HUES6 (cell line): ENCODE measurements at regions not wholly inside any gene's neighbourhood (a gene's known extent, or its start where the extent isn't known, plus 50 kb on each side); places are given as distances from the start of the nearest gene placed in this dataset.

ENCODE experiments used
- H3K27ac ChIP-seq: 2 replicates; pipeline ENCODE4 v1.7.0; 2013; ENCODE audit warnings: low read depth, mild to moderate bottlenecking, low read length, inconsistent platforms
- H3K27me3 ChIP-seq: 2 replicates; pipeline ENCODE4 v1.6.1; 2013; ENCODE audit warnings: low read length; ENCODE audit not compliant: control insufficient read depth, insufficient read depth
- H3K36me3 ChIP-seq: 2 replicates; pipeline ENCODE4 v1.6.1; 2013; ENCODE audit warnings: low read length; ENCODE audit not compliant: control insufficient read depth, insufficient read depth
- H3K4me1 ChIP-seq: 2 replicates; pipeline ENCODE4 v1.6.1; 2013; ENCODE audit warnings: low read length; ENCODE audit not compliant: control insufficient read depth, insufficient read depth
- H3K4me3 ChIP-seq: 2 replicates; pipeline ENCODE4 v1.5.1; 2013; ENCODE audit warnings: low read depth, low read length
- H3K9ac ChIP-seq: one replicate; pipeline ENCODE4 v1.6.1; 2013; ENCODE audit warnings: mild to moderate bottlenecking, low read length
- H3K9me3 ChIP-seq: 2 replicates; pipeline ENCODE4 v1.6.1; 2013; ENCODE audit warnings: low read depth, low read length; ENCODE audit not compliant: control insufficient read depth, insufficient read depth

GRCh38 chr10:131631619-131632018 is 269.2 kb upstream of the PPP2R2D start:
- no peak overlapping the region for H3K9ac ChIP-seq
- H3K27ac ChIP-seq = no peak overlapping the region
- H3K36me3 ChIP-seq = no peaks in the 10 kb centered on the region
- H3K4me3 ChIP-seq = no peak overlapping the region
- H3K27me3 ChIP-seq = no peaks in the 10 kb centered on the region
- no peaks in the 10 kb centered on the region for H3K4me1 ChIP-seq
- peaks cover 5% of the 10 kb centered on the region for H3K9me3 ChIP-seq

- Histone ChIP-seq H3K36me3 (no peaks in the 10 kb centered on the region), H3K4me3 (no peak overlapping the region), H3K9me3 (peaks cover 11% of the 10 kb centered on the region), H3K4me1 (no peaks in the 10 kb centered on the region), H3K27ac (no peak overlapping the region), H3K27me3 (no peaks in the 10 kb centered on the region), H3K9ac (no peak overlapping the region)
Observed at GRCh38 chr10:131635564-131636015, 265.2 kb upstream of the PPP2R2D start.

GRCh38 chr10:131636116-131636515 is 264.7 kb upstream of the PPP2R2D start:
- Histone ChIP-seq H3K36me3 (no peaks in the 10 kb centered on the region), H3K9me3 (peaks cover 11% of the 10 kb centered on the region), H3K27ac (no peak overlapping the region), H3K9ac (no peak overlapping the region), H3K4me1 (no peaks in the 10 kb centered on the region), H3K27me3 (no peaks in the 10 kb centered on the region), H3K4me3 (no peak overlapping the region)

- H3K27ac ChIP-seq = no peak overlapping the region
- H3K36me3 ChIP-seq = no peaks in the 10 kb centered on the region
- no peaks in the 10 kb centered on the region for H3K4me1 ChIP-seq
- H3K27me3 ChIP-seq = no peaks in the 10 kb centered on the region
- no peak overlapping the region for H3K4me3 ChIP-seq
- no peak overlapping the region for H3K9ac ChIP-seq
- H3K9me3 ChIP-seq = peaks cover 11% of the 10 kb centered on the region
Observed at GRCh38 chr10:131636841-131637724, 263.7 kb upstream of the PPP2R2D start.

- H3K27me3 ChIP-seq = no peaks in the 10 kb centered on the region
- peaks cover 11% of the 10 kb centered on the region for H3K9me3 ChIP-seq
- H3K36me3 ChIP-seq = no peaks in the 10 kb centered on the region
- no peak overlapping the region for H3K27ac ChIP-seq
- H3K4me1 ChIP-seq = no peaks in the 10 kb centered on the region
- no peak overlapping the region for H3K4me3 ChIP-seq
- no peak overlapping the region for H3K9ac ChIP-seq
Observed at GRCh38 chr10:131638049-131638879, 262.5 kb upstream of the PPP2R2D start.

GRCh38 chr10:131638880-131639278 is 261.9 kb upstream of the PPP2R2D start:
- H3K9ac ChIP-seq = no peak overlapping the region
- H3K4me1 ChIP-seq = no peaks in the 10 kb centered on the region
- H3K36me3 ChIP-seq = no peaks in the 10 kb centered on the region
- H3K4me3 ChIP-seq = no peak overlapping the region
- peaks cover 11% of the 10 kb centered on the region for H3K9me3 ChIP-seq
- H3K27me3 ChIP-seq = no peaks in the 10 kb centered on the region
- no peak overlapping the region for H3K27ac ChIP-seq

- Histone ChIP-seq H3K27ac (no peak overlapping the region), H3K36me3 (no peaks in the 10 kb centered on the region), H3K27me3 (no peaks in the 10 kb centered on the region), H3K4me3 (no peak overlapping the region), H3K9me3 (peaks cover 11% of the 10 kb centered on the region), H3K4me1 (no peaks in the 10 kb centered on the region), H3K9ac (no peak overlapping the region)
Observed at GRCh38 chr10:131640045-131640644, 260.7 kb upstream of the PPP2R2D start.

GRCh38 chr10:131641231-131641630 is 259.6 kb upstream of the PPP2R2D start:
- H3K4me3 ChIP-seq = no peak overlapping the region
- H3K9ac ChIP-seq = no peak overlapping the region
- H3K27ac ChIP-seq = no peak overlapping the region
- H3K9me3 ChIP-seq = peaks cover 14% of the 10 kb centered on the region
- no peaks in the 10 kb centered on the region for H3K36me3 ChIP-seq
- H3K27me3 ChIP-seq = no peaks in the 10 kb centered on the region
- H3K4me1 ChIP-seq = no peaks in the 10 kb centered on the region

GRCh38 chr10:131641898-131642297 is 258.9 kb upstream of the PPP2R2D start:
- Histone ChIP-seq H3K4me1 (no peaks in the 10 kb centered on the region), H3K27ac (no peak overlapping the region), H3K9me3 (peaks cover 14% of the 10 kb centered on the region), H3K4me3 (no peak overlapping the region), H3K9ac (no peak overlapping the region), H3K27me3 (no peaks in the 10 kb centered on the region), H3K36me3 (no peaks in the 10 kb centered on the region)

- Histone ChIP-seq H3K9ac (no peak overlapping the region), H3K27ac (no peak overlapping the region), H3K36me3 (no peaks in the 10 kb centered on the region), H3K9me3 (peaks cover 14% of the 10 kb centered on the region), H3K4me3 (no peak overlapping the region), H3K27me3 (no peaks in the 10 kb centered on the region), H3K4me1 (no peaks in the 10 kb centered on the region; the same call in 1 of the 2 replicates)
Observed at GRCh38 chr10:131642966-131643365, 257.8 kb upstream of the PPP2R2D start.
